Retinal pigment epithelial cell (primary cell): ENCODE measurements at regions not wholly inside any gene's neighbourhood (a gene's known extent, or its start where the extent isn't known, plus 50 kb on each side); places are given as distances from the start of the nearest gene placed in this dataset.

Source experiments
- DNase-seq: peaks from one replicate; pipeline ENCODE4 v3.0.0-alpha.2; 2010; ENCODE audit warnings: low read depth
- H3K4me3 ChIP-seq: 2 replicates; pipeline ENCODE4 v1.5.1; 2011; ENCODE audit warnings: mild to moderate bottlenecking, low read length, control low read depth, moderate library complexity
- CTCF ChIP-seq: conservative IDR thresholded peaks from 2 replicates; pipeline ENCODE4 v1.5.1; 2011; ENCODE audit warnings: low read depth, low read length, control low read depth, inconsistent platforms

GRCh38 chr11:82092904-82093303 lies 640.8 kb downstream of the FAM181B start:
- DNase-seq = no peak
- TF ChIP-seq CTCF = no peak
- H3K4me3 ChIP-seq = no peak overlapping the region

GRCh38 chr11:82089426-82089825 lies 644.2 kb downstream of the FAM181B start:
- no peak for DNase-seq
- H3K4me3 ChIP-seq = no peak overlapping the region
- no peak for TF ChIP-seq CTCF

- DNase-seq = no peak
- no peak overlapping the region for H3K4me3 ChIP-seq
- TF ChIP-seq CTCF = no peak
These were observed 648.2 kb downstream of the FAM181B start for GRCh38 chr11:82085493-82085892.

GRCh38 chr11:82082976-82083375 lies 650.7 kb downstream of the FAM181B start:
- DNase-seq = no peak
- no peak for TF ChIP-seq CTCF
- no peak overlapping the region for H3K4me3 ChIP-seq

- peak; percentile 39 for DNase-seq
- no peak overlapping the region for H3K4me3 ChIP-seq
- TF ChIP-seq CTCF = no peak
These were observed 653.5 kb downstream of the FAM181B start for GRCh38 chr11:82080160-82080559.

GRCh38 chr11:82076126-82076525 lies 657.5 kb downstream of the FAM181B start:
- no peak for DNase-seq
- TF ChIP-seq CTCF = no peak
- H3K4me3 ChIP-seq = no peak overlapping the region

- no peak for TF ChIP-seq CTCF
- H3K4me3 ChIP-seq = no peak overlapping the region
- no peak for DNase-seq
These were observed 674.2 kb downstream of the FAM181B start for GRCh38 chr11:82059505-82059904.
